K562 (cell line): ENCODE measurements at regions not wholly inside any gene's neighbourhood (a gene's known extent, or its start where the extent isn't known, plus 50 kb on each side); places are given as distances from the start of the nearest gene placed in this dataset.
A peak's percentile ranks its signal among the peaks of the same experiment; 100 is the strongest.

Experiments
- ARID1B ChIP-seq: fragments of 450-650 bp; IDR thresholded peaks from 2 replicates; pipeline ENCODE4 v1.6.1; 2016; ENCODE audit warnings: antibody characterized with exemption, mild to moderate bottlenecking, inconsistent platforms
- ARNT ChIP-seq, 2 experiments: fragments of 450-650 bp; IDR thresholded peaks; 2 replicates each; pipeline ENCODE4 v1.6.1; 2016; ENCODE audit warnings: mild to moderate bottlenecking in 1 of 2
- CHD4 ChIP-seq: fragments of 200-600 bp; sonication (generic); IDR thresholded peaks from 3 replicates; pipeline ENCODE4 v1.6.1; 2012; ENCODE audit warnings: low read depth, mild to moderate bottlenecking, mixed read lengths, low read length, inconsistent platforms; ENCODE audit not compliant: insufficient read depth, insufficient replicate concordance, poor library complexity, severe bottlenecking
- FOXM1 ChIP-seq, 2 experiments: fragments of 450-650 bp in 1 of 2; sonication (generic) in 1 of 2; formaldehyde crosslinking in 1 of 2; IDR thresholded peaks; 2 replicates each; pipeline versions ENCODE4 v1.6.1 to v1.9.0; 2017 to 2022; ENCODE audit warnings: low read depth in 2 of 2, mild to moderate bottlenecking in 2 of 2, missing genetic modification reagents in 1 of 2, moderate library complexity in 1 of 2
- HDAC3 ChIP-seq: fragments of 450-650 bp; IDR thresholded peaks from 2 replicates; pipeline ENCODE4 v1.6.1; 2018; ENCODE audit warnings: borderline replicate concordance, mild to moderate bottlenecking, moderate library complexity; ENCODE audit not compliant: partially characterized antibody
- JUND ChIP-seq, 2 experiments: IDR thresholded peaks; 2 replicates in 1 of 2; 3 replicates in 1 of 2; pipeline ENCODE4 v1.6.1; 2011; ENCODE audit warnings: borderline replicate concordance in 2 of 2, low read depth in 2 of 2, low read length in 2 of 2, improper control_type of control experiment in 1 of 2, missing biosample characterization in 1 of 2, missing genetic modification characterization in 1 of 2, missing genetic modification reagents in 1 of 2
- L3MBTL2 ChIP-seq: fragments of 450-650 bp; IDR thresholded peaks from 2 replicates; pipeline ENCODE4 v1.6.1; 2016; ENCODE audit warnings: mild to moderate bottlenecking, moderate library complexity
- MAFF ChIP-seq: IDR thresholded peaks from 2 replicates; pipeline ENCODE4 v1.6.1; 2012; ENCODE audit warnings: low read length, improper control_type of control experiment
- MAFK ChIP-seq: IDR thresholded peaks from 2 replicates; pipeline ENCODE4 v1.6.1; 2011; ENCODE audit warnings: low read length, improper control_type of control experiment
- MTA3 ChIP-seq: fragments of 450-650 bp; formaldehyde crosslinking; IDR thresholded peaks from 2 replicates; pipeline ENCODE4 v1.6.1; 2017; ENCODE audit warnings: mild to moderate bottlenecking, borderline replicate concordance
- NFXL1 ChIP-seq: fragments of 450-650 bp; formaldehyde crosslinking; IDR thresholded peaks from 2 replicates; pipeline ENCODE4 v1.4.0; 2021; ENCODE audit warnings: mild to moderate bottlenecking
- RUNX1 ChIP-seq: sonication (generic); IDR thresholded peaks from 2 replicates; pipeline ENCODE4 v1.6.1; 2016; ENCODE audit warnings: antibody characterized with exemption, low read depth
- TAL1 ChIP-seq: fragments of 450-650 bp; IDR thresholded peaks from 2 replicates; pipeline ENCODE4 v1.6.1; 2016; ENCODE audit warnings: mild to moderate bottlenecking
- TCF7L2 ChIP-seq: fragments of 150-350 bp; IDR thresholded peaks from 2 replicates; pipeline ENCODE4 v1.6.1; 2016; ENCODE audit warnings: low read depth, mild to moderate bottlenecking, low read length, moderate library complexity
- ZNF12 ChIP-seq: sonication (generic); formaldehyde crosslinking; IDR thresholded peaks from 2 replicates; pipeline ENCODE4 v1.4.0; 2020; ENCODE audit warnings: mild to moderate bottlenecking, missing genetic modification reagents
- ZNF316 ChIP-seq: fragments of 450-650 bp; IDR thresholded peaks from 2 replicates; pipeline ENCODE4 v1.6.1; 2016
- ZNF778 ChIP-seq: fragments of 450-650 bp; formaldehyde crosslinking; IDR thresholded peaks from 2 replicates; pipeline ENCODE4 v1.4.0; 2020; ENCODE audit warnings: mild to moderate bottlenecking, moderate library complexity
- ZNF785 ChIP-seq: fragments of 250-450 bp; sonication (Bioruptor Pico); IDR thresholded peaks from 2 replicates; pipeline ENCODE4 v1.4.0; 2020; ENCODE audit warnings: mild to moderate bottlenecking
- TF ChIP-seq, protein P1 (sequence below), 2 experiments: fragments of 450-650 bp in 1 of 2; sonication (generic) in 1 of 2; formaldehyde crosslinking in 1 of 2; IDR thresholded peaks in 1 of 2; conservative IDR thresholded peaks in 1 of 2; 2 replicates each; pipeline versions ENCODE4 v1.6.1 to v1.8.1; 2016 to 2023; ENCODE audit warnings: mild to moderate bottlenecking in 2 of 2, moderate library complexity in 2 of 2, inconsistent platforms in 1 of 2, missing genetic modification reagents in 1 of 2
- TF ChIP-seq, protein P2 (sequence below): fragments of 450-650 bp; formaldehyde crosslinking; conservative IDR thresholded peaks from 2 replicates; pipeline ENCODE4 v1.4.0; 2022; ENCODE audit warnings: mild to moderate bottlenecking, missing genetic modification characterization
- TF ChIP-seq, protein P3 (sequence below): fragments of 450-650 bp; IDR thresholded peaks from 2 replicates; pipeline ENCODE4 v1.6.1; 2016; ENCODE audit warnings: borderline replicate concordance
- TF ChIP-seq, protein P4 (sequence below): fragments of 450-650 bp; IDR thresholded peaks from 2 replicates; pipeline ENCODE4 v1.6.1; 2017; ENCODE audit warnings: mild to moderate bottlenecking, moderate library complexity

DNA sequence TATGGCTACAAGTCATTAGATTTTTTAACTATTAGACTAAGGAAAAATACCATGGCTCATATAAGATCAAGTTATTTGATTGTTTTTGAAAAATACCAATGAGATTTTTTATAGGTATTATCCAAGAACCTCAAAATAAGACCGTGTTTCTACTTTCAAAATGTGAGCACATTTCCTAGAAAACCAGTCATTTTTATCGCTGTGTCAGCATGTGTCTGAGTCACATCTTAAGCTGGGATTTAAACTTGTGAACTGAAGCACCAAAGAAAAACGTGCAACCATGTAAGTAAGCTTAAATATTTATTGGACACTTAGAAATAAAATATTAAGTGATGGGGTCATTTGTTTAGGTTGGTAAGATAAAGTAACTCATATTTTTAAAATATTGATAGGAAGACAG lies 1676.0 kb upstream of the NUDT12 start (continued):
- TF ChIP-seq CHD4, result no peak
- TF ChIP-seq TCF7L2, result no peak
- TF ChIP-seq NFXL1 (CRISPR knock-in tag), result no peak
- TF ChIP-seq, protein P1, sequence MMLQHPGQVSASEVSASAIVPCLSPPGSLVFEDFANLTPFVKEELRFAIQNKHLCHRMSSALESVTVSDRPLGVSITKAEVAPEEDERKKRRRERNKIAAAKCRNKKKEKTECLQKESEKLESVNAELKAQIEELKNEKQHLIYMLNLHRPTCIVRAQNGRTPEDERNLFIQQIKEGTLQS (IDR thresholded peaks at IDR 0.05), result peak; percentile 30; the same call in 1 of the 2 replicates
- TF ChIP-seq, protein P1 (CRISPR knock-in tag; conservative IDR thresholded peaks at IDR 0.05), result no peak
- TF ChIP-seq, protein P2, sequence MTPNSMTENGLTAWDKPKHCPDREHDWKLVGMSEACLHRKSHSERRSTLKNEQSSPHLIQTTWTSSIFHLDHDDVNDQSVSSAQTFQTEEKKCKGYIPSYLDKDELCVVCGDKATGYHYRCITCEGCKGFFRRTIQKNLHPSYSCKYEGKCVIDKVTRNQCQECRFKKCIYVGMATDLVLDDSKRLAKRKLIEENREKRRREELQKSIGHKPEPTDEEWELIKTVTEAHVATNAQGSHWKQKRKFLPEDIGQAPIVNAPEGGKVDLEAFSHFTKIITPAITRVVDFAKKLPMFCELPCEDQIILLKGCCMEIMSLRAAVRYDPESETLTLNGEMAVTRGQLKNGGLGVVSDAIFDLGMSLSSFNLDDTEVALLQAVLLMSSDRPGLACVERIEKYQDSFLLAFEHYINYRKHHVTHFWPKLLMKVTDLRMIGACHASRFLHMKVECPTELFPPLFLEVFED (CRISPR knock-in tag), result no peak
- peak; percentile 27; the same call in 1 of the 2 replicates for TF ChIP-seq FOXM1 (IDR thresholded peaks at IDR 0.05; ENCODE audit: low read depth)
- TF ChIP-seq FOXM1 (CRISPR knock-in tag; IDR thresholded peaks at IDR 0.05; ENCODE audit: low read depth), result no peak
- no peak for TF ChIP-seq ZNF778 (CRISPR knock-in tag)
- TF ChIP-seq L3MBTL2, result no peak
- no peak for TF ChIP-seq ZNF785 (CRISPR knock-in tag)
- no peak for TF ChIP-seq ARNT (IDR thresholded peaks at IDR 0.05)
- peak; percentile 51 for TF ChIP-seq ARID1B
- TF ChIP-seq RUNX1, result no peak
- peak; percentile 95 for TF ChIP-seq MAFK
- TF ChIP-seq, protein P3, sequence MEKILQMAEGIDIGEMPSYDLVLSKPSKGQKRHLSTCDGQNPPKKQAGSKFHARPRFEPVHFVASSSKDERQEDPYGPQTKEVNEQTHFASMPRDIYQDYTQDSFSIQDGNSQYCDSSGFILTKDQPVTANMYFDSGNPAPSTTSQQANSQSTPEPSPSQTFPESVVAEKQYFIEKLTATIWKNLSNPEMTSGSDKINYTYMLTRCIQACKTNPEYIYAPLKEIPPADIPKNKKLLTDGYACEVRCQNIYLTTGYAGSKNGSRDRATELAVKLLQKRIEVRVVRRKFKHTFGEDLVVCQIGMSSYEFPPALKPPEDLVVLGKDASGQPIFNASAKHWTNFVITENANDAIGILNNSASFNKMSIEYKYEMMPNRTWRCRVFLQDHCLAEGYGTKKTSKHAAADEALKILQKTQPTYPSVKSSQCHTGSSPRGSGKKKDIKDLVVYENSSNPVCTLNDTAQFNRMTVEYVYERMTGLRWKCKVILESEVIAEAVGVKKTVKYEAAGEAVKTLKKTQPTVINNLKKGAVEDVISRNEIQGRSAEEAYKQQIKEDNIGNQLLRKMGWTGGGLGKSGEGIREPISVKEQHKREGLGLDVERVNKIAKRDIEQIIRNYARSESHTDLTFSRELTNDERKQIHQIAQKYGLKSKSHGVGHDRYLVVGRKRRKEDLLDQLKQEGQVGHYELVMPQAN, result no peak
- no peak for TF ChIP-seq HDAC3
- peak; percentile 97 for TF ChIP-seq MAFF
- no peak for TF ChIP-seq ZNF12
- peak; percentile 55; the same call in 1 of the 2 replicates for TF ChIP-seq JUND (IDR thresholded peaks at IDR 0.05; ENCODE audit: borderline replicate concordance, low read depth, low read length)
- no peak; the same call in 2 of the 3 replicates for TF ChIP-seq JUND (tag; IDR thresholded peaks at IDR 0.05; ENCODE audit: borderline replicate concordance, low read depth, low read length)
- TF ChIP-seq MTA3, result no peak
- TF ChIP-seq ZNF316, result peak; percentile 99
- no peak for TF ChIP-seq TAL1
- TF ChIP-seq, protein P4, sequence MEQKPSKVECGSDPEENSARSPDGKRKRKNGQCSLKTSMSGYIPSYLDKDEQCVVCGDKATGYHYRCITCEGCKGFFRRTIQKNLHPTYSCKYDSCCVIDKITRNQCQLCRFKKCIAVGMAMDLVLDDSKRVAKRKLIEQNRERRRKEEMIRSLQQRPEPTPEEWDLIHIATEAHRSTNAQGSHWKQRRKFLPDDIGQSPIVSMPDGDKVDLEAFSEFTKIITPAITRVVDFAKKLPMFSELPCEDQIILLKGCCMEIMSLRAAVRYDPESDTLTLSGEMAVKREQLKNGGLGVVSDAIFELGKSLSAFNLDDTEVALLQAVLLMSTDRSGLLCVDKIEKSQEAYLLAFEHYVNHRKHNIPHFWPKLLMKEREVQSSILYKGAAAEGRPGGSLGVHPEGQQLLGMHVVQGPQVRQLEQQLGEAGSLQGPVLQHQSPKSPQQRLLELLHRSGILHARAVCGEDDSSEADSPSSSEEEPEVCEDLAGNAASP, result no peak
